ENCODE measurements at regions not wholly inside any gene's neighbourhood (a gene's known extent, or its start where the extent isn't known, plus 50 kb on each side); places are given as distances from the start of the nearest gene placed in this dataset.

- TF ChIP-seq CTCF (IDR thresholded peaks at IDR 0.05) (no peak), POLR2A (IDR thresholded peaks at IDR 0.05) (no peak)
These were observed 127.7 kb upstream of the MAF start for GRCh38 chr16:79728048-79728922.
